ENCODE measurements at regions not wholly inside any gene's neighbourhood (a gene's known extent, or its start where the extent isn't known, plus 50 kb on each side); places are given as distances from the start of the nearest gene placed in this dataset.

GRCh38 chr12:69057742-69058141, 124.8 kb upstream of the CPM start (continued):
- no peak for TF ChIP-seq ZBTB11 (CRISPR knock-in tag; IDR thresholded peaks at IDR 0.05)
- TF ChIP-seq USF2 (IDR thresholded peaks at IDR 0.05; ENCODE audit: borderline replicate concordance, low read depth, low read length): no peak

- WGBS (ENCODE audit: insufficient coverage, insufficient replicate concordance, low lambda C conversion rate, missing lambda C conversion rate): 46% methylated on average over 8 of the region's 8 CpGs
- H3K9ac ChIP-seq (ENCODE audit: control insufficient read depth, insufficient read depth, low read length): no peak overlapping the region
- H3K4me1 ChIP-seq (ENCODE audit: control insufficient read depth, insufficient read depth, low read length): no peaks in the 10 kb centered on the region
- ChIA-PET POLR2A (no interaction called here), CTCF (no interaction called here), RAD21 (ENCODE audit: unreplicated experiment) (no interaction called here), SMC1A (ENCODE audit: uncharacterized antibody, unreplicated experiment) (interaction anchor here (0.8 to 1.6 kb wide), 2 partner anchors 10 to 15 kb away, joined by 4 to 6 read pairs; no protein-coding TSS in a partner anchor)
- no peak overlapping the region for H3K4me3 ChIP-seq
- FAIRE-seq (no peak), ATAC-seq (no peak), DNase-seq (ENCODE audit: low read depth, low spot score) (no peak)
- no peak overlapping the region for H2AFZ ChIP-seq (ENCODE audit: control insufficient read depth, low read depth, low read length)
- TF ChIP-seq RELA (IDR thresholded peaks at IDR 0.05; ENCODE audit: borderline replicate concordance, partially characterized antibody) (no peak), MXI1 (IDR thresholded peaks at IDR 0.05; ENCODE audit: low read depth, low read length) (no peak), IRF5 (IDR thresholded peaks at IDR 0.05; ENCODE audit: borderline replicate concordance) (no peak)
- no peaks in the 10 kb centered on the region for H4K20me1 ChIP-seq (ENCODE audit: control insufficient read depth, insufficient read depth)
- in situ Hi-C loops (cut with MboI) (no loop called here), intact Hi-C loops (cut with micrococcal nuclease; ENCODE audit: unreplicated experiment) (no loop called here)
- BruUV-seq (replicated peaks): no TSS peak
- no peaks in the 10 kb centered on the region for H3K27me3 ChIP-seq (replicated peaks in 1 of 2; ENCODE audit: control insufficient read depth in 2 of 2, insufficient read depth in 2 of 2, low read length in 1 of 2)
- H3K4me2 ChIP-seq (ENCODE audit: control insufficient read depth, insufficient read depth): no peak overlapping the region
- H3K27ac ChIP-seq (ENCODE audit: control insufficient read depth, insufficient read depth): no peak overlapping the region
- no peaks in the 10 kb centered on the region for H3K36me3 ChIP-seq (ENCODE audit: control insufficient read depth in 2 of 2, insufficient read depth in 2 of 2, low read length in 1 of 2)
- no peaks in the 10 kb centered on the region for H3K9me3 ChIP-seq (replicated peaks; ENCODE audit: control insufficient read depth, insufficient read depth, low read length)
- no peaks in the 10 kb centered on the region for H3K79me2 ChIP-seq (ENCODE audit: control insufficient read depth, insufficient read depth, low read length)
Measured at GRCh38 chr12:69059465-69060457, 126.8 kb upstream of the CPM start.
